ENCODE measurements at regions not wholly inside any gene's neighbourhood (a gene's known extent, or its start where the extent isn't known, plus 50 kb on each side); places are given as distances from the start of the nearest gene placed in this dataset.

DNA sequence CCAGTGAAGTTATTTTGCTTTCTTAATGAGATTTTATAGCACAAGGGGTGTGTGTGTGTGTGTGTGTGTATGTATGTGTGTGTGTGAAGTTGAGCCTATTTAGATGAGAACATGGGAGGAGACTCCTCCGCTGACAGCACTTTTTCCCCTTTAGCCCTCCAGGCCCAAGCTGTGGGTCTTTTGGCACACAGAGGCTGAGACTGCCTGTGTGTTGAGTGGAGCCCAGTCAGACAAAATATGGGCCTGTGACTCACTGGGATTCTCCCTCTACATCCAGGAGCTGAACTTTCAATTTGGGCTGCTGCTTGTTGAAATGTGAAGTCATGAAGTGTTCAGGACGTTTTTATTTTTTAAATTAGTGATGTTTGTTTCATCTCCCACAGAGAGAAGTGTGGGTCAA lies 108.0 kb downstream of the MFSD1 start:
- Histone ChIP-seq H3K27me3 (ENCODE audit: insufficient read depth, low read depth, low read length) (no peaks in the 10 kb centered on the region), H3K4me3 (ENCODE audit: low read length) (no peak overlapping the region), H3K9ac (ENCODE audit: low read length) (no peak overlapping the region), H3K9me3 (ENCODE audit: low read length) (no peaks in the 10 kb centered on the region), H2AFZ (ENCODE audit: low read depth, low read length) (no peak overlapping the region), H3K27ac (ENCODE audit: low read length) (no peak overlapping the region), H3K79me2 (replicated peaks; ENCODE audit: insufficient read depth, low read length) (no peaks in the 10 kb centered on the region), H3K4me2 (ENCODE audit: low read length) (no peak overlapping the region), H3K9me2 (ENCODE audit: insufficient read depth, low read length) (no peaks in the 10 kb centered on the region), H3F3A (ENCODE audit: insufficient read depth, low read length, poor library complexity, severe bottlenecking) (no peaks in the 10 kb centered on the region), H4K20me1 (ENCODE audit: insufficient read depth) (no peaks in the 10 kb centered on the region), H3K36me3 (ENCODE audit: insufficient read depth, low read length) (no peaks in the 10 kb centered on the region)
- TF ChIP-seq MXI1 (conservative IDR thresholded peaks at IDR 0.05; ENCODE audit: poor library complexity, severe bottlenecking) (no peak), RAD21 (conservative IDR thresholded peaks at IDR 0.05) (no peak), POLR2AphosphoS5 (IDR thresholded peaks at IDR 0.05) (no peak)

DNA sequence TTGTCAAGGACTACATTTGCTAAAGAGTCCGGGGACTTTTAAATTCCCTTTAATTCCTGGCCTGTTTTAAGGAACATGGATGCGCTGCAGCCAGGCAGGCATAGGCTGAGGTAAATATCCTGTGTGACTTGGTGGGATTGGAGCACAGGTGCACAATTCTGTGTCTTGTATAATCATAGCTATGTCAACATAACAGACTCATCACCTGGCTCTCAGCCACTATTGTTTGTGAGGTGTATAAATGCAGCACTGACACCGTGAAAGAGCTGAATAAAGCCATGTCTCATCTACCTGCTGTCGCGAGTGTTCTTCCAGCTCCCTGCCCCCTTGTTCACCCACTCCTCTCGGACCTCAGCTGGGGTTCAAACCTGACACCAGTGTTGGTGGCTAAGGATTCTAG lies 109.7 kb downstream of the MFSD1 start:
- no peaks in the 10 kb centered on the region for H3K27me3 ChIP-seq (ENCODE audit: insufficient read depth, low read depth, low read length)
- H3K9ac ChIP-seq (ENCODE audit: low read length) = no peak overlapping the region
- no peaks in the 10 kb centered on the region for H3K79me2 ChIP-seq (replicated peaks; ENCODE audit: insufficient read depth, low read length)
- no peaks in the 10 kb centered on the region for H3F3A ChIP-seq (ENCODE audit: insufficient read depth, low read length, poor library complexity, severe bottlenecking)
- no peaks in the 10 kb centered on the region for H3K9me3 ChIP-seq (ENCODE audit: low read length)
- no peak overlapping the region for H3K27ac ChIP-seq (ENCODE audit: low read length)
- no peaks in the 10 kb centered on the region for H3K9me2 ChIP-seq (ENCODE audit: insufficient read depth, low read length)
- no peaks in the 10 kb centered on the region for H4K20me1 ChIP-seq (ENCODE audit: insufficient read depth)
- H3K36me3 ChIP-seq (ENCODE audit: insufficient read depth, low read length) = no peaks in the 10 kb centered on the region
- H3K4me2 ChIP-seq (ENCODE audit: low read length) = no peak overlapping the region
- H3K4me3 ChIP-seq (ENCODE audit: low read length) = no peak overlapping the region
- no peak overlapping the region for H2AFZ ChIP-seq (ENCODE audit: low read depth, low read length)
- no peak for TF ChIP-seq SMC3 (conservative IDR thresholded peaks at IDR 0.05; ENCODE audit: poor library complexity)
- TF ChIP-seq RAD21 (conservative IDR thresholded peaks at IDR 0.05) = no peak

DNA sequence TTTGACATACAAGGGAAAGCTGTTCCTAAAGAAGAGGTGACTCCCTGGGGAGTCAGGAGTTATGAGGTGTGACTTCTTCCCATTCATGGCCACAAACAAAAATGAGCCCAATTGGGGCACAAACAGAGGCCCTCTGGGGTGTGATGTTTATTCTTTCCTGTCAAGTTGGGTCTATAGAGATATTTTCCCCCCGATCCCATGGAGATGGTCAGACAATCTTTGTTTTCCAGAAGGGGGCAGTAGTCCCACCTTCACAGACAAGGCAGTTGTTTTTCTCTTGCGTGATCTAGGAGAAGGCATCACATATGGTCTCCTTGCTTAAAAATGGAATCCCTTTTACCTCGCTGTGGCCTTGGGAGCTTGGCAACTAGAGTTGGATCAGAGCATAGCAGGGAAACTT lies 110.3 kb downstream of the MFSD1 start:
- no peaks in the 10 kb centered on the region for H4K20me1 ChIP-seq (ENCODE audit: insufficient read depth)
- no peaks in the 10 kb centered on the region for H3K9me3 ChIP-seq (ENCODE audit: low read length)
- H3F3A ChIP-seq (ENCODE audit: insufficient read depth, low read length, poor library complexity, severe bottlenecking) = no peaks in the 10 kb centered on the region
- no peaks in the 10 kb centered on the region for H3K36me3 ChIP-seq (ENCODE audit: insufficient read depth, low read length)
- no peak overlapping the region for H3K4me2 ChIP-seq (ENCODE audit: low read length)
- TF ChIP-seq TAF1 (IDR thresholded peaks at IDR 0.05; ENCODE audit: low read depth) = no peak
- no peak for TF ChIP-seq EZH2 (IDR thresholded peaks at IDR 0.05; ENCODE audit: borderline replicate concordance, insufficient read depth, low read length, poor library complexity, severe bottlenecking)
- no peak for TF ChIP-seq MXI1 (conservative IDR thresholded peaks at IDR 0.05; ENCODE audit: poor library complexity, severe bottlenecking)
- TF ChIP-seq RAD21 (conservative IDR thresholded peaks at IDR 0.05) = no peak
- TF ChIP-seq, protein P1, sequence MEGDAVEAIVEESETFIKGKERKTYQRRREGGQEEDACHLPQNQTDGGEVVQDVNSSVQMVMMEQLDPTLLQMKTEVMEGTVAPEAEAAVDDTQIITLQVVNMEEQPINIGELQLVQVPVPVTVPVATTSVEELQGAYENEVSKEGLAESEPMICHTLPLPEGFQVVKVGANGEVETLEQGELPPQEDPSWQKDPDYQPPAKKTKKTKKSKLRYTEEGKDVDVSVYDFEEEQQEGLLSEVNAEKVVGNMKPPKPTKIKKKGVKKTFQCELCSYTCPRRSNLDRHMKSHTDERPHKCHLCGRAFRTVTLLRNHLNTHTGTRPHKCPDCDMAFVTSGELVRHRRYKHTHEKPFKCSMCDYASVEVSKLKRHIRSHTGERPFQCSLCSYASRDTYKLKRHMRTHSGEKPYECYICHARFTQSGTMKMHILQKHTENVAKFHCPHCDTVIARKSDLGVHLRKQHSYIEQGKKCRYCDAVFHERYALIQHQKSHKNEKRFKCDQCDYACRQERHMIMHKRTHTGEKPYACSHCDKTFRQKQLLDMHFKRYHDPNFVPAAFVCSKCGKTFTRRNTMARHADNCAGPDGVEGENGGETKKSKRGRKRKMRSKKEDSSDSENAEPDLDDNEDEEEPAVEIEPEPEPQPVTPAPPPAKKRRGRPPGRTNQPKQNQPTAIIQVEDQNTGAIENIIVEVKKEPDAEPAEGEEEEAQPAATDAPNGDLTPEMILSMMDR (IDR thresholded peaks at IDR 0.05; ENCODE audit: poor library complexity, severe bottlenecking) = no peak
- no peak for TF ChIP-seq EP300 (conservative IDR thresholded peaks at IDR 0.05; ENCODE audit: poor library complexity, severe bottlenecking)
- no peak for TF ChIP-seq SMC3 (conservative IDR thresholded peaks at IDR 0.05; ENCODE audit: poor library complexity)
- no peak for TF ChIP-seq POLR2AphosphoS5 (IDR thresholded peaks at IDR 0.05)
- no peak overlapping the region for H3K4me3 ChIP-seq (ENCODE audit: low read length)
- H3K27me3 ChIP-seq (ENCODE audit: insufficient read depth, low read depth, low read length) = no peaks in the 10 kb centered on the region
- H3K9ac ChIP-seq (ENCODE audit: low read length) = no peak overlapping the region
- H2AFZ ChIP-seq (ENCODE audit: low read depth, low read length) = no peak overlapping the region
- H3K27ac ChIP-seq (ENCODE audit: low read length) = no peak overlapping the region
- no peaks in the 10 kb centered on the region for H3K79me2 ChIP-seq (replicated peaks; ENCODE audit: insufficient read depth, low read length)
- H3K9me2 ChIP-seq (ENCODE audit: insufficient read depth, low read length) = no peaks in the 10 kb centered on the region

DNA sequence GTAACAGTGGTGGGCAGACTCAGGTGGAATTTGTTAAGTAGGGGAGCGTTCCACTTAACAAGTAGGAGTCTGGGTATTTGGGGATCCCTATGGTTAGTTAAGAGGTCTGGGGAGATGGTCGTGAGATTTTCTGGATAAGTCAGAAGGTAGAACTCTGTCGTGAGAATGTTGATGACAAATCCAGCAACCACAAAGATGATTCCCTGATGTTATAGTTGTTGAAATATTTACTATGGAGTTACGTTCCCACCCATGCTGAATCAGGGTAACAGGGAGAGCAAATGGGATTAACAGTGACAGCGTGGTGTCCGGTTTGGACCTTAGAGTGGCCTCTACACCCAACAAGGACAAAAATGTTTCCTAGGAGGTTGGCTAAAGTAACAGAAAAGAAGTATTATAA lies 110.8 kb downstream of the MFSD1 start:
- no peak overlapping the region for H3K4me3 ChIP-seq (ENCODE audit: low read length)
- H4K20me1 ChIP-seq (ENCODE audit: insufficient read depth) = no peaks in the 10 kb centered on the region
- TF ChIP-seq TAF1 (IDR thresholded peaks at IDR 0.05; ENCODE audit: low read depth) (no peak), MXI1 (conservative IDR thresholded peaks at IDR 0.05; ENCODE audit: poor library complexity, severe bottlenecking) (no peak), POLR2AphosphoS5 (IDR thresholded peaks at IDR 0.05) (no peak), EZH2 (IDR thresholded peaks at IDR 0.05; ENCODE audit: borderline replicate concordance, insufficient read depth, low read length, poor library complexity, severe bottlenecking) (no peak), EP300 (conservative IDR thresholded peaks at IDR 0.05; ENCODE audit: poor library complexity, severe bottlenecking) (no peak), SMC3 (conservative IDR thresholded peaks at IDR 0.05; ENCODE audit: poor library complexity) (no peak), RAD21 (conservative IDR thresholded peaks at IDR 0.05) (no peak)
- TF ChIP-seq, protein P2, sequence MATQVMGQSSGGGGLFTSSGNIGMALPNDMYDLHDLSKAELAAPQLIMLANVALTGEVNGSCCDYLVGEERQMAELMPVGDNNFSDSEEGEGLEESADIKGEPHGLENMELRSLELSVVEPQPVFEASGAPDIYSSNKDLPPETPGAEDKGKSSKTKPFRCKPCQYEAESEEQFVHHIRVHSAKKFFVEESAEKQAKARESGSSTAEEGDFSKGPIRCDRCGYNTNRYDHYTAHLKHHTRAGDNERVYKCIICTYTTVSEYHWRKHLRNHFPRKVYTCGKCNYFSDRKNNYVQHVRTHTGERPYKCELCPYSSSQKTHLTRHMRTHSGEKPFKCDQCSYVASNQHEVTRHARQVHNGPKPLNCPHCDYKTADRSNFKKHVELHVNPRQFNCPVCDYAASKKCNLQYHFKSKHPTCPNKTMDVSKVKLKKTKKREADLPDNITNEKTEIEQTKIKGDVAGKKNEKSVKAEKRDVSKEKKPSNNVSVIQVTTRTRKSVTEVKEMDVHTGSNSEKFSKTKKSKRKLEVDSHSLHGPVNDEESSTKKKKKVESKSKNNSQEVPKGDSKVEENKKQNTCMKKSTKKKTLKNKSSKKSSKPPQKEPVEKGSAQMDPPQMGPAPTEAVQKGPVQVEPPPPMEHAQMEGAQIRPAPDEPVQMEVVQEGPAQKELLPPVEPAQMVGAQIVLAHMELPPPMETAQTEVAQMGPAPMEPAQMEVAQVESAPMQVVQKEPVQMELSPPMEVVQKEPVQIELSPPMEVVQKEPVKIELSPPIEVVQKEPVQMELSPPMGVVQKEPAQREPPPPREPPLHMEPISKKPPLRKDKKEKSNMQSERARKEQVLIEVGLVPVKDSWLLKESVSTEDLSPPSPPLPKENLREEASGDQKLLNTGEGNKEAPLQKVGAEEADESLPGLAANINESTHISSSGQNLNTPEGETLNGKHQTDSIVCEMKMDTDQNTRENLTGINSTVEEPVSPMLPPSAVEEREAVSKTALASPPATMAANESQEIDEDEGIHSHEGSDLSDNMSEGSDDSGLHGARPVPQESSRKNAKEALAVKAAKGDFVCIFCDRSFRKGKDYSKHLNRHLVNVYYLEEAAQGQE (IDR thresholded peaks at IDR 0.05; ENCODE audit: borderline replicate concordance) = no peak
- TF ChIP-seq, protein P1 (IDR thresholded peaks at IDR 0.05; ENCODE audit: poor library complexity, severe bottlenecking) = no peak

More for the DNA sequence above, 110.8 kb downstream of the MFSD1 start:
- Histone ChIP-seq H3K4me2 (ENCODE audit: low read length) (no peak overlapping the region), H3K9me3 (ENCODE audit: low read length) (no peaks in the 10 kb centered on the region), H3K9me2 (ENCODE audit: insufficient read depth, low read length) (no peaks in the 10 kb centered on the region), H3K36me3 (ENCODE audit: insufficient read depth, low read length) (no peaks in the 10 kb centered on the region), H3K27me3 (ENCODE audit: insufficient read depth, low read depth, low read length) (no peaks in the 10 kb centered on the region), H3K27ac (ENCODE audit: low read length) (no peak overlapping the region), H3F3A (ENCODE audit: insufficient read depth, low read length, poor library complexity, severe bottlenecking) (peaks cover 1% of the 10 kb centered on the region), H3K79me2 (replicated peaks; ENCODE audit: insufficient read depth, low read length) (no peaks in the 10 kb centered on the region), H2AFZ (ENCODE audit: low read depth, low read length) (no peak overlapping the region), H3K9ac (ENCODE audit: low read length) (no peak overlapping the region)

Data from neural cell (in vitro differentiated cells).